WTC11 (cell line): ENCODE measurements at regions not wholly inside any gene's neighbourhood (a gene's known extent, or its start where the extent isn't known, plus 50 kb on each side); places are given as distances from the start of the nearest gene placed in this dataset.

Source experiments
- AR ChIP-seq: fragments of 250-450 bp; sonication (Bioruptor Pico); IDR thresholded peaks from 2 replicates; pipeline ENCODE4 v1.9.0; 2021; ENCODE audit warnings: mild to moderate bottlenecking
- EMX1 ChIP-seq: fragments of 250-450 bp; sonication (Bioruptor Pico); IDR thresholded peaks from 2 replicates; pipeline ENCODE4 v1.8.0; 2021; ENCODE audit warnings: mild to moderate bottlenecking
- ZBTB43 ChIP-seq: sonication (generic); formaldehyde crosslinking; IDR thresholded peaks from 2 replicates; pipeline ENCODE4 v1.8.1; 2023; ENCODE audit warnings: mild to moderate bottlenecking, missing genetic modification reagents
- TF ChIP-seq, protein P1 (sequence below): sonication (generic); formaldehyde crosslinking; IDR thresholded peaks from 2 replicates; pipeline ENCODE4 v1.8.1; 2023; ENCODE audit warnings: mild to moderate bottlenecking, moderate library complexity, missing genetic modification reagents
- TF ChIP-seq, protein P2 (sequence below): sonication (generic); formaldehyde crosslinking; IDR thresholded peaks from 2 replicates; pipeline ENCODE4 v1.8.1; 2022; ENCODE audit warnings: low read depth, missing genetic modification reagents, borderline replicate concordance

DNA sequence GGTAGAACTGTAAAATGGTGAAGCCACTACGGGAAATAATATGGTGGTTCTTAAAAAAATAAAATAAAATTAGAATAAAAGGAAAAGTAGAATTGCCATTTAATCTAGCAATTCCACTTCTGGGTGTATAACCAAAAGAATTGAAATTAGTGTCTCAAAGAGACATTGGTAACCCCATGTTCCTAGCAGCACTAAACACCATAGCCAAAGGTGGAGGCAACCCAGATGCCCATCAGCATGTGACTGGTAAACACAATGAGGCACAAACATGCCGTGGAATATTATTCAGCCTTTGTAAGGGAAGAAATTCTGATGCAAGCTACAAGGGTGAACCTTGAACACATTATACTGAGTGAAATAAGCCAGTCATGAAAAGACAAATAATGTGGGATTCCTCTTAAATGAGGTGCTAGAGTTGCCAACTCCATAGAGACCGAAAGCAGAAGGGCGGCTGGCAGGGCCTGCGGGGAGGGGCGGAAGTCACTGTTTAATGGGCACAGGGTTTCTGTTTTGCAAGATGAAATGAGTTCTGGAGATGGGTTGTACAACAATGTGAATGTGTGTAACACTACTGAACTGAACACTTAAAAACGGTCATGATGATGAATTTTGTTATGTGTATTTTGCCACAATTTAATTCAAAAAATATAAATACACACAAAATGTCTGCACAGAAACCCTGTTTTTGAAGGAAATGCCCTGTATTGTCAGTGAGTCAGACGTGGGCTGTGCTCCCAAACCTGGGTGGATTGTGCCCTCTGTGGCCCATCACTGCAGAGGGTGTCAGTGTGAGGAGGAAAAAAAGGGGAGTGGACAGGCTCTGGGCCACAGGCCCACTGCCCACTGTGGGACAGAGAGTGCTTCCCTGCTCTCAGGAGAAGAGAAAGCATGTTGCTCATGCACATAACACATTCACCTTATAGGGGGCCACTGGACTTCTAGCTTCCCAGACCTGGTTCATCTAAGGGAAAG, 49.6 kb upstream of the CD93 start (continued):
- TF ChIP-seq, protein P1, sequence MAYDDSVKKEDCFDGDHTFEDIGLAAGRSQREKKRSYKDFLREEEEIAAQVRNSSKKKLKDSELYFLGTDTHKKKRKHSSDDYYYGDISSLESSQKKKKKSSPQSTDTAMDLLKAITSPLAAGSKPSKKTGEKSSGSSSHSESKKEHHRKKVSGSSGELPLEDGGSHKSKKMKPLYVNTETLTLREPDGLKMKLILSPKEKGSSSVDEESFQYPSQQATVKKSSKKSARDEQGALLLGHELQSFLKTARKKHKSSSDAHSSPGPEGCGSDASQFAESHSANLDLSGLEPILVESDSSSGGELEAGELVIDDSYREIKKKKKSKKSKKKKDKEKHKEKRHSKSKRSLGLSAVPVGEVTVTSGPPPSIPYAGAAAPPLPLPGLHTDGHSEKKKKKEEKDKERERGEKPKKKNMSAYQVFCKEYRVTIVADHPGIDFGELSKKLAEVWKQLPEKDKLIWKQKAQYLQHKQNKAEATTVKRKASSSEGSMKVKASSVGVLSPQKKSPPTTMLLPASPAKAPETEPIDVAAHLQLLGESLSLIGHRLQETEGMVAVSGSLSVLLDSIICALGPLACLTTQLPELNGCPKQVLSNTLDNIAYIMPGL (CRISPR knock-in tag): no peak
- TF ChIP-seq AR (no peak), ZBTB43 (CRISPR knock-in tag) (no peak), EMX1 (CRISPR knock-in tag) (no peak)
- TF ChIP-seq, protein P2, sequence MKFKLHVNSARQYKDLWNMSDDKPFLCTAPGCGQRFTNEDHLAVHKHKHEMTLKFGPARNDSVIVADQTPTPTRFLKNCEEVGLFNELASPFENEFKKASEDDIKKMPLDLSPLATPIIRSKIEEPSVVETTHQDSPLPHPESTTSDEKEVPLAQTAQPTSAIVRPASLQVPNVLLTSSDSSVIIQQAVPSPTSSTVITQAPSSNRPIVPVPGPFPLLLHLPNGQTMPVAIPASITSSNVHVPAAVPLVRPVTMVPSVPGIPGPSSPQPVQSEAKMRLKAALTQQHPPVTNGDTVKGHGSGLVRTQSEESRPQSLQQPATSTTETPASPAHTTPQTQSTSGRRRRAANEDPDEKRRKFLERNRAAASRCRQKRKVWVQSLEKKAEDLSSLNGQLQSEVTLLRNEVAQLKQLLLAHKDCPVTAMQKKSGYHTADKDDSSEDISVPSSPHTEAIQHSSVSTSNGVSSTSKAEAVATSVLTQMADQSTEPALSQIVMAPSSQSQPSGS: no peak
